ENCODE measurements at regions not wholly inside any gene's neighbourhood (a gene's known extent, or its start where the extent isn't known, plus 50 kb on each side); places are given as distances from the start of the nearest gene placed in this dataset.

GRCh38 chr4:140316799-140317198 lies 56.6 kb upstream of the SCOC start:
- intact Hi-C loops (cut with micrococcal nuclease): no loop called here
- H3K27me3 Mint-ChIP-seq: peaks cover 10% of the 10 kb centered on the region
- no peaks in the 10 kb centered on the region for H3K36me3 Mint-ChIP-seq (ENCODE audit: low read depth)
- DNase-seq: no peak
- H3K9me3 Mint-ChIP-seq: peaks cover 4% of the 10 kb centered on the region
- no peak overlapping the region for H3K27ac Mint-ChIP-seq
- no peaks in the 10 kb centered on the region for H3K4me1 Mint-ChIP-seq
- H3K4me3 Mint-ChIP-seq: no peak overlapping the region

GRCh38 chr4:140315970-140316369 lies 57.5 kb upstream of the SCOC start:
- DNase-seq: no peak
- peaks cover 6% of the 10 kb centered on the region for H3K27me3 Mint-ChIP-seq
- no peaks in the 10 kb centered on the region for H3K36me3 Mint-ChIP-seq (ENCODE audit: low read depth)
- no peaks in the 10 kb centered on the region for H3K9me3 Mint-ChIP-seq
- no peak overlapping the region for H3K4me3 Mint-ChIP-seq
- intact Hi-C loops (cut with micrococcal nuclease): no loop called here
- H3K4me1 Mint-ChIP-seq: no peaks in the 10 kb centered on the region
- no peak overlapping the region for H3K27ac Mint-ChIP-seq

GRCh38 chr4:140315438-140315837 lies 58.0 kb upstream of the SCOC start:
- H3K9me3 Mint-ChIP-seq: no peaks in the 10 kb centered on the region
- peaks cover 8% of the 10 kb centered on the region for H3K27me3 Mint-ChIP-seq
- no peaks in the 10 kb centered on the region for H3K4me1 Mint-ChIP-seq
- H3K36me3 Mint-ChIP-seq (ENCODE audit: low read depth): no peaks in the 10 kb centered on the region
- H3K27ac Mint-ChIP-seq: no peak overlapping the region
- no peak for DNase-seq
- intact Hi-C loops (cut with micrococcal nuclease): no loop called here
- H3K4me3 Mint-ChIP-seq: no peak overlapping the region

GRCh38 chr4:140315019-140315418 lies 58.4 kb upstream of the SCOC start:
- no peaks in the 10 kb centered on the region for H3K36me3 Mint-ChIP-seq (ENCODE audit: low read depth)
- no peak for DNase-seq
- no peak overlapping the region for H3K27ac Mint-ChIP-seq
- peaks cover 9% of the 10 kb centered on the region for H3K27me3 Mint-ChIP-seq
- intact Hi-C loops (cut with micrococcal nuclease): no loop called here
- H3K4me1 Mint-ChIP-seq: no peaks in the 10 kb centered on the region
- no peaks in the 10 kb centered on the region for H3K9me3 Mint-ChIP-seq
- H3K4me3 Mint-ChIP-seq: no peak overlapping the region

GRCh38 chr4:140312100-140312499 lies 61.3 kb upstream of the SCOC start:
- no peaks in the 10 kb centered on the region for H3K36me3 Mint-ChIP-seq (ENCODE audit: low read depth)
- no peak for DNase-seq
- H3K27me3 Mint-ChIP-seq: peaks cover 10% of the 10 kb centered on the region
- intact Hi-C loops (cut with micrococcal nuclease): no loop called here
- H3K27ac Mint-ChIP-seq: no peak overlapping the region
- H3K9me3 Mint-ChIP-seq: no peaks in the 10 kb centered on the region
- H3K4me3 Mint-ChIP-seq: no peak overlapping the region
- no peaks in the 10 kb centered on the region for H3K4me1 Mint-ChIP-seq

GRCh38 chr4:140311257-140311835 lies 62.1 kb upstream of the SCOC start:
- Mint-ChIP-seq H3K4me1 (no peaks in the 10 kb centered on the region), H3K36me3 (ENCODE audit: low read depth) (no peaks in the 10 kb centered on the region), H3K4me3 (no peak overlapping the region), H3K9me3 (no peaks in the 10 kb centered on the region), H3K27me3 (peaks cover 10% of the 10 kb centered on the region), H3K27ac (no peak overlapping the region)
- intact Hi-C loops (cut with micrococcal nuclease): no loop called here
- DNase-seq: no peak

- H3K27ac Mint-ChIP-seq: no peak overlapping the region
- H3K36me3 Mint-ChIP-seq (ENCODE audit: low read depth): no peaks in the 10 kb centered on the region
- no peak for DNase-seq
- no peaks in the 10 kb centered on the region for H3K4me1 Mint-ChIP-seq
- no peaks in the 10 kb centered on the region for H3K9me3 Mint-ChIP-seq
- H3K4me3 Mint-ChIP-seq: no peak overlapping the region
- intact Hi-C loops (cut with micrococcal nuclease): no loop called here
- H3K27me3 Mint-ChIP-seq: peaks cover 17% of the 10 kb centered on the region
These were observed 64.1 kb upstream of the SCOC start for GRCh38 chr4:140309124-140309870.

- Mint-ChIP-seq H3K4me1 (no peaks in the 10 kb centered on the region), H3K27me3 (peaks cover 22% of the 10 kb centered on the region), H3K4me3 (no peak overlapping the region), H3K9me3 (no peaks in the 10 kb centered on the region), H3K36me3 (ENCODE audit: low read depth) (no peaks in the 10 kb centered on the region), H3K27ac (no peak overlapping the region)
- no peak for DNase-seq
- intact Hi-C loops (cut with micrococcal nuclease): no loop called here
These were observed 64.9 kb upstream of the SCOC start for GRCh38 chr4:140308366-140309123.

- H3K27ac Mint-ChIP-seq: no peak overlapping the region
- no peaks in the 10 kb centered on the region for H3K36me3 Mint-ChIP-seq (ENCODE audit: low read depth)
- H3K27me3 Mint-ChIP-seq: peaks cover 16% of the 10 kb centered on the region
- intact Hi-C loops (cut with micrococcal nuclease): no loop called here
- DNase-seq: no peak
- peaks cover 2% of the 10 kb centered on the region for H3K4me1 Mint-ChIP-seq
- H3K9me3 Mint-ChIP-seq: no peaks in the 10 kb centered on the region
- no peak overlapping the region for H3K4me3 Mint-ChIP-seq
These were observed 68.4 kb upstream of the SCOC start for GRCh38 chr4:140305053-140305452.

GRCh38 chr4:140304346-140304745 lies 69.1 kb upstream of the SCOC start:
- no peak overlapping the region for H3K27ac Mint-ChIP-seq
- H3K4me3 Mint-ChIP-seq: no peak overlapping the region
- intact Hi-C loops (cut with micrococcal nuclease): no loop called here
- DNase-seq: no peak
- no peaks in the 10 kb centered on the region for H3K9me3 Mint-ChIP-seq
- no peaks in the 10 kb centered on the region for H3K36me3 Mint-ChIP-seq (ENCODE audit: low read depth)
- H3K4me1 Mint-ChIP-seq: peaks cover 2% of the 10 kb centered on the region
- peaks cover 13% of the 10 kb centered on the region for H3K27me3 Mint-ChIP-seq

GRCh38 chr4:140302151-140302859 lies 71.1 kb upstream of the SCOC start:
- DNase-seq: no peak
- H3K27ac Mint-ChIP-seq: no peak overlapping the region
- no peak overlapping the region for H3K4me3 Mint-ChIP-seq
- intact Hi-C loops (cut with micrococcal nuclease): no loop called here
- H3K9me3 Mint-ChIP-seq: no peaks in the 10 kb centered on the region
- H3K27me3 Mint-ChIP-seq: peaks cover 13% of the 10 kb centered on the region
- H3K36me3 Mint-ChIP-seq (ENCODE audit: low read depth): no peaks in the 10 kb centered on the region
- H3K4me1 Mint-ChIP-seq: peaks cover 2% of the 10 kb centered on the region

- Mint-ChIP-seq H3K36me3 (ENCODE audit: low read depth) (no peaks in the 10 kb centered on the region), H3K4me1 (peaks cover 2% of the 10 kb centered on the region), H3K4me3 (no peak overlapping the region), H3K27ac (no peak overlapping the region), H3K27me3 (peaks cover 10% of the 10 kb centered on the region), H3K9me3 (no peaks in the 10 kb centered on the region)
- intact Hi-C loops (cut with micrococcal nuclease): no loop called here
- no peak for DNase-seq
These were observed 73.0 kb upstream of the SCOC start for GRCh38 chr4:140300271-140300970.

- no peaks in the 10 kb centered on the region for H3K36me3 Mint-ChIP-seq (ENCODE audit: low read depth)
- H3K27me3 Mint-ChIP-seq: peaks cover 5% of the 10 kb centered on the region
- intact Hi-C loops (cut with micrococcal nuclease): no loop called here
- H3K27ac Mint-ChIP-seq: no peak overlapping the region
- H3K4me1 Mint-ChIP-seq: peaks cover 2% of the 10 kb centered on the region
- H3K9me3 Mint-ChIP-seq: no peaks in the 10 kb centered on the region
- DNase-seq: no peak
- no peak overlapping the region for H3K4me3 Mint-ChIP-seq
These were observed 75.4 kb upstream of the SCOC start for GRCh38 chr4:140298001-140298400.
